Activated naive CD4-positive, alpha-beta T cell treated with Interleukin-2 at 50 U/mL for 16 hours (primary cell): ENCODE measurements at regions not wholly inside any gene's neighbourhood (a gene's known extent, or its start where the extent isn't known, plus 50 kb on each side); places are given as distances from the start of the nearest gene placed in this dataset.

Source experiments
- DNase-seq: peaks from one replicate; pipeline ENCODE4 v3.0.0-alpha.2; 2020

GRCh38 chr2:241943209-241943850 lies 73.8 kb downstream of the RTP5 start:
- DNase-seq: no peak

DNA sequence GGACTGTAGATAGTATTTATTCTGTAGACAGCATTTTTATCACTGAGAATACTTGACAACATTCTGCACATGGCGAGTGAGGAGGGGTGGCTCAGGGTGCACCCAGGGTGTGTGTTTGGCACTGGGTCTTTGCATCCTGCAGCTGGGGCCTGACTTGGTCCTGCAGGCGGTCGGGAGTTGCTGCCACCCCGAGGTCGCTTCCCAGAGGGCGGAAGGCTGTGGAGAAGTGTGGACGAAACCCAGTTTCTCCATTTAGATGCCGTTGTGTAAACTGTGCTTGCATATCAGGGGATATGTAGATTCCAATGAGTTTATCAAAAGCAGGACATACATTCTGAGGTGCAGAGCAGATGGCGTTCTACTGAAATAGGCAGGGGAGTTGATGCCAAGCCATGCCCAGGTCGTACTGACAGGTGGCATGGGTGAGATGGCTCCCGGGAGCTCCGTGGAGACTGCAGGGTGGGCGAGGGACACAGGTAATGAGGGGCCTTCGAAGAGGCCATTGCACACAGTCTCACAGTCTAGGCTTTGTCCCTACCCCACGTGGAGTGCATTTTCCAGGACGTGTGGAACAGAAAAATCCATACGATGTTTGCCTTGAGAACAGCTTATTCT lies 74.5 kb downstream of the RTP5 start:
- no peak for DNase-seq

DNA sequence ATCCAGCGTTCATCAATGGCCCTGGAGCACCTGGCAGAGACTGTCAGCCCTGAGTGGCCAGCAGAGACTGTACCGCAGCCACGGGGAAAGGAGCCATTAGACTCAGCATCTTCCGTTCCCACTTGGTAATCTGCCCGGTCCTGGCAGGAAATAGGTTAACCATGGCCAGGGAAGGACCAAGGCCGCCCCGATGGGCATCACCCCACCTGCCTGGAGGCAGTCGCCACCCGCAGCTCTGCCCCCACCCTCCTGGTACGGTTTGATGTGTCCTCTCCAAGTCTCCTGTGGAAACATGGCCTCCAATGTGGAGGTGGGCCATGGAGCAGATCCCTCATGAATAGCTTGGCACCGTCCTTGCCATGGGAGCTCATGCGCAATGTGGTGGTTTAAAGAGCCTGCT lies 75.3 kb downstream of the RTP5 start:
- DNase-seq: no peak

GRCh38 chr2:241945311-241945710 lies 75.8 kb downstream of the RTP5 start:
- DNase-seq: no peak

GRCh38 chr2:241945803-241946202 lies 76.3 kb downstream of the RTP5 start:
- no peak for DNase-seq

GRCh38 chr2:241946306-241947003 lies 76.9 kb downstream of the RTP5 start:
- no peak for DNase-seq

DNA sequence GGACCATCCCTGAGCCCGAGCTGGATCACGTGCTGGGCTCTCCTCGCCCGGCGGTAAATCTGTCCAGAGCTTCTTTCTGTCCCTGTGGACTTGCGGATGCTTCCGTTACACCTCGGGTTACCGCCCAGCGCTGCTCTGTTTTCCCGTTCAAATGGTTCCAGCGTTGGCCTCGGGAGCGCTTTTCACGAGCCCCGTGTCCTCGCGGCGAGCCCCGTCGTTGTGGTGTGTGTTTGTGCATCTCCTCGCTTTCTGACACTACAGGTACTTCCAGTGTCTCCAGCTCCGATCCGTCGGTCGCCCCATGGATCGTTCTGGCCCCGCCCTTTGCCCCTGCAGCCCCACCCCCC lies 77.4 kb downstream of the RTP5 start:
- DNase-seq: no peak

DNA sequence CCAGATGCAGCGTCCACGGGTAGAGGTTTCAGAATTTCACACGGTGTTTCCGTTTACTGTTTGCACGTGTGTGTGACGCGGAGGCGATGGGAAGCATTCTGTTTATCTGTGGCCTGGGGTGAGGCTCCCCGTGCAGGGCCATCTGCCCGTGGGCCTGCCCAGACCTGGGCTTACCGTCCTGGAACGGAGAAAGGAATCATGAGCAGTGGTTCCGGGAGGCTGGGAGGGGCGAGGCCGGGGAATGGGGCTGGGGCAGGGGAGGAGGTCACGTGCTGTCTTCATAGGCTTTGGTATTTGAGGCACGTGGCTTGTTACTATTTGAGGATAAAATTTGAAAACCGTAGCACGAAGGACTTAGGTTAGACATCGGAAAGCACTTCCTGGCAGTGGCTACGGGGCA lies 77.9 kb downstream of the RTP5 start:
- DNase-seq: no peak

DNA sequence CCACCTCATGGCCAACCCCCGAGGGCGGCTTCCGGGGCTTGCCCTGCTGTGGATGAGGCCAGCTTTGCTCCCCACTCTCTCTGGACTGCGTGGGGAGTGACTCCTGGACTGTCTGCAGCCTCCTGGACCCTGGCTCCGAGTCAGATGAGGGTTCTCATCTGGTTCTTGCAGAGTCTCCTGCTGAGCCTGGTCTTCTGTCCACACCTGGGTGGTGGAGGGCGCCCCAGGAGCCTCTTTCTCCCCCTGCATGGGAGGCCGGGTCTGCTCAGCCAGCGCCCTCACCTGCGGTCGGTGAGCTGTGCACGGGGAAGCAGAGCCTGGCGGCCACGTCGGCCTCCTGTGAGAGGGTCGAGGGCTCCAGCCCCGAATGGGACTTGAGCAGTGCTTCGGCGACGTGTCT lies 78.3 kb downstream of the RTP5 start:
- DNase-seq: no peak

DNA sequence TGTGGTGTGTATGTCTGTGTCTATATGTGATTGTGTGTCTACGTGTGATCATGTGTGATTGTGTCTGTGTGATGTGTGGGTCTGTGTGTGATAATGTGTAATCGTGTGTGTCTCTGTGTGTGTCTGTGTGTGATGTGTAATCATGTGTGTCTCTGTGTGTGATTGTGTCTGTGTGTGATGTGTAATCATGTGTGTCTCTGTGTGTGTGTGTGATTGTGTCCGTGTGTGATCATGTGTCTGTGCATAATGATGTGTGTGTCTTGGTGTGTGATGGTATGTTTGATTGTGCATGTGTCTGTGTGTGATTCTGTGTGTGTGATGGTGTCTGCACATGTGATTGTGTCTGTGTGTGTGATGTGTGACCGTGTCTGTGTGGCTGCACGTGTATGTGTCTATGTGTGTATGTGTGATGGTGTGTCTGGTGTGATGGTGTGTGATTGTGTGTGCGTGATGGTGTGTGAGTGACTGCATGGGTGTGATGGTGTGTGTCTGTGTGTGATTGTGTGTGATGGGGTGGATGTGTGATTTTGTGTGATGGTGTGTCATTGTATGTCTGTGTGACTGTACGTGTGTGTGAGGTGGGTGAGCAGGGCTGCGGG lies 78.9 kb downstream of the RTP5 start:
- no peak for DNase-seq

GRCh38 chr2:241948901-241949735 lies 79.6 kb downstream of the RTP5 start:
- DNase-seq: no peak

DNA sequence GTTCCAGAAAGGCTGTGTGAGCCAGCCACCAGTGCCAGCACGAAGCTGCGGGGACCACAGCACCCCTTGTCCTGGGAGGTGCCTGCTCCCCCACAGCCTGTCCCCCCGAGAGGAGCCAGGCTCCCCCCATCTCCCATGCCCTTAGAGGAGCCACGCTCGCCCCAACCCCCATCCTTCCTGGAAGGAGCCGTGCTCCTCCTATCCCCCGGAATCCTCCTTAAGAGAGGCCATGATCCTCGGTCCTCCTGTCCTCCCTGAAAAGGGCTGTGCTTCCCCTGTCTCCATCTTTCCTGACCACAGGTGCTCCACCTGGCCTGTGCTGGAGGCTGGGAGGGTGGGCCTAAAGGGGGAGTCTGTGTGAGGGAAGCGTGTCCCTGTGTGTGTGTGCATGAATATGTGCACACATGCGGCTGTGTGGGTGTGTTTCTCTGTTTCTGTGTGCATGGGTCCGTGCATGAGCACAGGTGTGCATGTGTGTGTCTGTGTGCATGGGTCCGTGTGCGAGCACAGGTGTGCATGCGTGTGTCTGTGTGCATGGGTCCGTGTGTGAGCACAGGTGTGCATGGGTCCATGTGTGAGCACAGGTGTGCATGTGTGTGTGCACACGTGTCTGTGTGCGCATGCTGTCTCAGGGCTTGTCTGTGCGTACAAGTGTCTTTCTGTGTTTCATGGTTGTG lies 80.3 kb downstream of the RTP5 start:
- DNase-seq: no peak

DNA sequence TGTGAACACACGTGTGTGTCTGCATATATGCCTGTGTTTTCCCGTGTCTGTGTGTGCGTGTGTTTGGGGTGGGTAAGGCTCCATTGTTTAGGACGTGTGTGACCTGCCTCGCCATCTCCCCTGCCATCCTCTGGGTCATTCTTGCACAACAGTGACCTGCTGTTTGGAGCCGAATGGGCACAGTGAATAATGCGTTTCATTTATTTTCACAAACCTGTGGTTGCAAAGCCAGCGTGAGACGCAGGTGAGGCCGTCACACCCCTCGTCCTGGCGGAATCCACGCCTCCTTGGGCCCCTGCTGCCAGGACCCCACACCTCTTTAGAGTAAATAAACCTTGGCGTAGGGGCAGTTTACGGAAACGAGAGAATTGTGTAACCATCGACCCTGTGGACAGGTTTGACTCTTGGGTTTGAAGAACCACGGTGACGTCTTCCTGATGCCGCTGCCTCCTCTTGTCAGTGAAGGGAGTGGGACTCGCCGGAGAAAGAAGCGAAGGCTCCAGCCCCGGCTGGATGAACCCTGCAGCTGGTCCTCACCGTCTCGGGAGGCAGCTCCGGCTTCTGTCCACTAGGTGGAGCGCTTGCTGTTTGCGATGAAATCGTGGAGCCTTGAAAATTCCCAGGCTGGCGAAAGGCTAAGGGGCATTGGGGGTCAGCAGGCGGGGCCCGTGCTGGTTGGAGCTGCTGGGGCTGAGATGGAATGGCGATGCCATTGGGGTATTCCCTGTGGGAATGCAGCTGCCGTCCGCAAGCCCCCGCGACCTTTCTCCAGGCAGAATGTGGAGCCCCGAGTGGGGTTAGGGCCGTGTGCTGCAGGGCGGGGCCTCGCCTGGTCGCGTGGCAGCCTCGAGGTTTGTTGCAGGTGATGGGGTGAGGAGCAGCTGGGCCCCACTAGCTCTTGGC lies 81.1 kb downstream of the RTP5 start:
- DNase-seq: peak; percentile 66

DNA sequence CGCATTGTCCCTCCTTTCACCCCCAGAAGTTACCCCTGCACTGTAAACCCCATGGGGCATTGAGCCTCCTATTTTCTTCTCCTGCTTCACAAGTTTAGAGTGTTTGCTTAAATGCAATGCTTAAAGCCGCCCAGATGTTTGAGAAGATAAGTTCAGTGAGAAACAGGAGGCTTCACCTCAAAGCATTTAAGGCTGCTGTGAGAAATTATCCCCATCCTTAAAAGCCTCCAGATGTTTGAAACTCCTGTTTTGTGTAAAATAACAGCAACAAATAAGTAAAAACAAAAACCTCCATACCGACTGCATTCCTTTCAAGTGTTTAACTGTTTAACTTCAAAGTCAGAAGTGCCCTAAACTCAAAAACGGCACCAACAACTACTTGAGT lies 81.8 kb downstream of the RTP5 start:
- no peak for DNase-seq

- DNase-seq: no peak
Observed at GRCh38 chr2:241951920-241952319, 82.4 kb downstream of the RTP5 start.

DNA sequence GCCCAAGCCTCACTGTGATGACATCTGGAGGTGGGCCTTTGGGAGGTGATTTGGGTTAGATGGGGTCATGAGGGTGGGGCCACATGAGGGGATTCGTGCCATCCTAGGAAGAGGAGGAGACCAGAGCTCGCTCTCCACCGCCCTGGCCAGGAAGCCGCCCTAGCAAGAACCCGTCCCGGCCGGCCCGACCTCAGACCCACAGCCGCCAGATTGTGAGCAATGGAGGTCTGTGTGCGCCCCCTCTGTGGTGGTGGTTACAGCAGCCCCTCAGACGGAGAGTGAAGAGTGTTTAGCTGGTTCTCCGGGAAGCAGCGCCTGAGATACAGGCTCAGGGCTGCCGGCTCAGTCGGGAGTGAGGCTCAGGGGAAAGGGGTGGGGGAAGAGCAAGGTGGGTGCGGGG lies 83.3 kb downstream of the RTP5 start:
- DNase-seq: no peak

GRCh38 chr2:241953324-241953928 lies 83.9 kb downstream of the RTP5 start:
- no peak for DNase-seq

GRCh38 chr2:241956521-241957110 lies 87.1 kb downstream of the RTP5 start:
- DNase-seq: no peak

GRCh38 chr2:241957276-241957675 lies 87.7 kb downstream of the RTP5 start:
- DNase-seq: no peak

GRCh38 chr2:241958818-241959545 lies 89.5 kb downstream of the RTP5 start:
- no peak for DNase-seq
